HG03159 (cell line): ENCODE measurements at regions not wholly inside any gene's neighbourhood (a gene's known extent, or its start where the extent isn't known, plus 50 kb on each side); places are given as distances from the start of the nearest gene placed in this dataset.

Experiments used
- ATAC-seq: cut with Tn5 transposase; IDR thresholded peaks from one replicate; pipeline ENCODE4 v1.9.1; 2021; ENCODE audit warnings: mild to moderate bottlenecking, moderate library complexity; ENCODE audit not compliant: unreplicated experiment

- ATAC-seq, result no peak
Observed at GRCh38 chr2:8457092-8457481, 224.8 kb upstream of the ID2 start.

- no peak for ATAC-seq
Observed at GRCh38 chr2:8457699-8458502, 224.0 kb upstream of the ID2 start.

GRCh38 chr2:8458503-8459459, 223.1 kb upstream of the ID2 start:
- ATAC-seq, result no peak

GRCh38 chr2:8459474-8459873, 222.4 kb upstream of the ID2 start:
- ATAC-seq, result no peak

- no peak for ATAC-seq
Observed at GRCh38 chr2:8461341-8461740, 220.5 kb upstream of the ID2 start.

- no peak for ATAC-seq
Observed at GRCh38 chr2:8462280-8462679, 219.6 kb upstream of the ID2 start.

- no peak for ATAC-seq
Observed at GRCh38 chr2:8462899-8463648, 218.8 kb upstream of the ID2 start.

- no peak for ATAC-seq
Observed at GRCh38 chr2:8465560-8465959, 216.3 kb upstream of the ID2 start.

- ATAC-seq, result peak; percentile 45
Observed at GRCh38 chr2:8469709-8470493, 212.0 kb upstream of the ID2 start.

- peak; percentile 33 for ATAC-seq
Observed at GRCh38 chr2:8472545-8473323, 209.1 kb upstream of the ID2 start.

GRCh38 chr2:8475349-8476031, 206.4 kb upstream of the ID2 start:
- peak; percentile 41 for ATAC-seq

- ATAC-seq, result peak; percentile 58
Observed at GRCh38 chr2:8477552-8478470, 204.0 kb upstream of the ID2 start.

GRCh38 chr2:8478471-8478793, 203.4 kb upstream of the ID2 start:
- ATAC-seq, result no peak

GRCh38 chr2:8479298-8479697, 202.6 kb upstream of the ID2 start:
- ATAC-seq, result no peak

GRCh38 chr2:8480915-8481314, 200.9 kb upstream of the ID2 start:
- ATAC-seq, result no peak

GRCh38 chr2:8481463-8482009, 200.3 kb upstream of the ID2 start:
- ATAC-seq, result peak; percentile 51

- no peak for ATAC-seq
Observed at GRCh38 chr2:8482432-8482831, 199.4 kb upstream of the ID2 start.
